ENCODE measurements at regions not wholly inside any gene's neighbourhood (a gene's known extent, or its start where the extent isn't known, plus 50 kb on each side); places are given as distances from the start of the nearest gene placed in this dataset.

- intact Hi-C loops (cut with DNase I) = no loop called here
- no peak for DNase-seq (ENCODE audit: low spot score)
- peak; percentile 67 for ATAC-seq
These were observed 102.8 kb upstream of the CYP1B1 start for GRCh38 chr2:38178556-38179419.

DNA sequence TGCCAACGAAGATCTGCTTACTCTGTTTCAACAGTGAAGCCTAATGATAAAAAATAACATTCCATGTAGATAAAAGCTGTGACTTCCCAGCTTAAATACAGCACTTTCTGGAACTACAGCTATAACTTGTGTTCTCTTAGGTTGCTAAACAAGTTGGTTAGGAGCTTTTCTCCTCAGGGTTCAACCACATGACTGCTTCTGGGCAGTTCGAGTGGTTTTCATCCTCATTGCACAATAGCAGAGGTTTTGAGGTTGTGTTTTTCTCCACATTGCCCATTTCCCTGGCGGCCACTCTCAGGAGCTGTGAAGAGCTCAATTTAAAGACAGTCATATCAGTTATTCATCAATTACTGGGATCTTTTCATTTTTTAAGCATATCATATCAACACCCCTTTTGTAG lies 102.2 kb upstream of the CYP1B1 start:
- DNase-seq (ENCODE audit: low spot score) (peak; percentile 68), ATAC-seq (peak; percentile 83)
- intact Hi-C loops (cut with DNase I) = no loop called here

DNA sequence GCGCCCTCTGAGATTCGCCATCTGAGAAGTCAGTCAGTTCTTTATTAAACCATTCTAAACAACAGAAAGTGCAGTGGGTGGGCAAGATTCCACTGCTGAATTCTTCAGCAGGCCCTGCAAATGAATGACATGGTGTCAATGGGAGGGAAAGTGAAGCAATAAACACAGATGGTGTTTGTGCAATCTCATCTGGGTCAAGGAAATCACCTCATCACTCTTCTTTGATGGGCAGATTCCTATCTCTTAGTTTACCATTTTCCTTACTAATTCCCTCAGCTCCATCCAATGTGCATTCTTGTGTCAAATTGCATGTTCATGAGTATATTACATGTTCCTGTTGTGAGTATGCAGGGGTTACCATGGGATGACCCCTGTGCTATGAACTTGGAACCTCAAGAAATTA lies 100.7 kb upstream of the CYP1B1 start:
- peak; percentile 32 for ATAC-seq
- DNase-seq (ENCODE audit: low spot score) = no peak
- intact Hi-C loops (cut with DNase I) = no loop called here

GRCh38 chr2:38174646-38175423 lies 98.9 kb upstream of the CYP1B1 start:
- intact Hi-C loops (cut with DNase I) = no loop called here
- peak; percentile 69 for ATAC-seq
- no peak for DNase-seq (ENCODE audit: low spot score)

GRCh38 chr2:38174131-38174530 lies 98.2 kb upstream of the CYP1B1 start:
- intact Hi-C loops (cut with DNase I) = no loop called here
- no peak for ATAC-seq
- DNase-seq (ENCODE audit: low spot score) = no peak

DNA sequence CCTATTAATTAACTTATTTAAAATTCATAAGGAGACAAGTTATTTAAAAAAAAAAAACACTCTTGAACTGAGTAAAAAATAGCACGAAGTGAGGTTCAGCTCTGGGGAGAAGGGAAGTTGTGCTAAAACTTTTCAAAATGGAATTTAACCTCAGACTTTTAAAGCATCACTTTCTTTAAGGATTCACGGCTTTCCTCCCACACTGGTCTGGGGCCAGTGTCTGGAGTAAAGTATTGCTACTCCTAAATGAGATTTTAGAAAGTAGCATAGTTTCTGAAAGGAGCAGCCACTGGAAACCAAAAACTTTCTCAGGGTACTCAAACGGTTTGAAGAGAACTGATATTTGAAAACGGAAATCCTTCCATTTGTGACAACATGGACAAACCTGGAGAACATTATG lies 97.7 kb upstream of the CYP1B1 start:
- intact Hi-C loops (cut with DNase I) = no loop called here
- ATAC-seq (no peak), DNase-seq (ENCODE audit: low spot score) (no peak)

- ATAC-seq = no peak
- intact Hi-C loops (cut with DNase I) = no loop called here
- DNase-seq (ENCODE audit: low spot score) = no peak
These were observed 95.4 kb upstream of the CYP1B1 start for GRCh38 chr2:38171208-38171855.

- DNase-seq (ENCODE audit: low spot score) = no peak
- intact Hi-C loops (cut with DNase I) = no loop called here
- no peak for ATAC-seq
These were observed 94.8 kb upstream of the CYP1B1 start for GRCh38 chr2:38170733-38171132.

GRCh38 chr2:38170067-38170466 lies 94.1 kb upstream of the CYP1B1 start:
- ATAC-seq = peak; percentile 17
- DNase-seq (ENCODE audit: low spot score) = no peak
- intact Hi-C loops (cut with DNase I) = no loop called here

DNA sequence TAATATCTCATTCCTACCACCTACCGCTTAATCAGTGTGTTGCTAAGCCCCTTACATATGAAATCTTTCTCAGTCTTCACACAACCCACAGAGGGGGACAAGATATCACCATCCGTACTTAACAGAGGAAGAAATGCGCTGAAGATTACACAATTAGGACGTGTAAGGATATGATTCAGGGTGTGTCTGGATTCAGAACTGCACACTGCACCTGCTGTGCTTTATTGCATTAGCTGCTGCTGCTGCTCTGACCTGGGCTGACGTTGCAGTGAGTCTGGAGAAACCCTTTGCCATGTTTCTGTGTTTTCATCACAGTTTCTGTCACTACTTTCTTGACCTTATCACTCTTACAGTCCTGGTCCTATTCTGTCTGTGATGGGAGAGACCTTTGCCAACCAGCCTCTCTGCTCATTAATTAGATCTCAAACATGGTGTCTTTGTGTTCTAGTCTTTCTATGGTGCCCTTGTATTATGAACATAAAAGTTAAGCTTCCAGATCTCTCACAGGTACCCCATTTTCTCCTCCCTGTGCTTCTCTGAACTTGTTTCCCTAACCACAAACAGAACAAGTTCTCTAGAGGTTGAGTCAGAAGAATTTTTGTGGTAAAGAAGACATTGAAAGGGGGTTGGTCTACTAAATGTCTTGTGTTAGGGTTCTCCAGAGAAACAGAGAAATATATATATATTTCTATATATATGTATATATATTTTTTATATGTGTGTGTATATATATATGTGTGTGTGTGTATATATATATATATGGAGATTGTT lies 92.9 kb upstream of the CYP1B1 start:
- DNase-seq (ENCODE audit: low spot score) (no peak), ATAC-seq (peak; percentile 30)
- intact Hi-C loops (cut with DNase I) = no loop called here

DNA sequence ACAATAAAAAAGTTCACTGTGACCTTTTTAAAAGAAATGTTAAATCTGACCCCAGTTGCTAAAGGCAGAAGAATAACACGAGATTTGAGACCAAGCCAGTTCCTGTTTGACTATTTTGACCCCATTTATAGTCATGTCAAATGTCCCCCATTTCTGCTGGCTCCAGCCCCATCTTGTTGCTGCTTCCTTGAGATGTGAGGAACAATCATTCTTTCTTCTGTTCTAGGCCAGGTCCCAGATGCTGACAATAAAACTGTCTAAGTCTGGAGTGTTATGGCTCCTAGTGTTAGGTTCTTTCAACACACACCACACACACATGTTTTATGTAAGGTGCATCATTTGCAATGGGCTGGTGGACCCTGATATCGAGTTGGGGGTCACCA lies 92.0 kb upstream of the CYP1B1 start:
- intact Hi-C loops (cut with DNase I) = no loop called here
- peak; percentile 71 for ATAC-seq
- DNase-seq (ENCODE audit: low spot score) = no peak

DNA sequence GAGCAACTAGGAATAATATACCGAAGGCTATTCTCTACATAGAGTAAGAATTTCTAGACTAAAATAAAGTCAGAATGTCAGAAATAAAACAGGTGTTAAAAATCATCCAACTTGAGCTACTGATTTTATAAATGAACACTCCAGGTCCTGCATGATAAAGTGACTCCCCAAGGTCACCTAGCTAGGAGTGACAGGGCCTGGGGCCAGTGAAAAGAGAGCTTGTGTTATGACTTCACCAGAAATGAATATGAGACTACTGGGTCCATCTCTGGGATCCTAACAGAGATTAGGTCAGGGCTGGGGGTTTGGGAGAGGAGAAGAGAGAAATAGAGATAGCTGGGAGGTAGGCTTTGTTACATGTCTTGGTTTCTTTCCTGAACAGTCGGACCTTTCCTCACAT lies 89.7 kb upstream of the CYP1B1 start:
- ATAC-seq = no peak
- intact Hi-C loops (cut with DNase I) = no loop called here
- no peak for DNase-seq (ENCODE audit: low spot score)

DNA sequence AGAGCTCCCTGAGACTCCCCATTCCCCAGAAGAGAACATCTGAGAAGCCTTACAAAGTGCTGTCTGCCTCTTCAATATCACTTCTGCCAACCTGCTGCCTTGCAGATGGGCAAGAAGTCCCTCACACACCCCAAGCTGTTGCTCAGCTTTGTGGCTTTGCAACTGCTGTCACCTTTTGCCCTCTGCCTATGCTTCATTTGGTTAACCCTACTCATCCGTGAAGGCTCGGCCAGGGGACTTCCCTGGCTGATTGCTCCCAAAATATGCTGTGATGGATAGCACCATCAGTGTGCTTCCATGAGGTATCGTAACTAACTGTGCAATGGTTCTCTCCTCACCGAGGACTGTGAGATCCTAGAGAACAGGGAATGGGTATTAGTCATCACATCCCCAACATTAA lies 88.9 kb upstream of the CYP1B1 start:
- no peak for ATAC-seq
- intact Hi-C loops (cut with DNase I) = no loop called here
- DNase-seq (ENCODE audit: low spot score) = no peak

DNA sequence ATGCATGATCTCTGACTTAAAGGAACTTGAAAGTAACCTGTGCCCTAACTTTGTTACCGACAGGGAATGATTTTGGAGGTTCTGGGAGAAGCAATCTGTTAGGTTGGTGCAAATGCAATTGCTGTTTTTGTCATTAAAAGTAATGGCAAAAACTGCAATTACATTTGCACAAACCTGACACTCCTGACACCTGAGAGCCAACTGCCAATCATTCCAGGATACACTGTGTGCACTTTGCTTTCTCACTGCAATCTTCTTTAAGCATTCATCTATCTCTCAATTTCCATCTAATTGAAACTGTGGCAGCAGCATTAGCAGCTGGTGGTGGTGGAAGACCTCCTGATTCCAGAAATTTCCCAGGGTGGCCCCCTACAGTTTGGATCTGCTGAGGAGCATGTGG lies 87.6 kb upstream of the CYP1B1 start:
- DNase-seq (ENCODE audit: low spot score) = no peak
- no peak for ATAC-seq
- intact Hi-C loops (cut with DNase I) = no loop called here

GRCh38 chr2:38163006-38163405 lies 87.1 kb upstream of the CYP1B1 start:
- DNase-seq (ENCODE audit: low spot score) (no peak), ATAC-seq (no peak)
- intact Hi-C loops (cut with DNase I) = no loop called here

DNA sequence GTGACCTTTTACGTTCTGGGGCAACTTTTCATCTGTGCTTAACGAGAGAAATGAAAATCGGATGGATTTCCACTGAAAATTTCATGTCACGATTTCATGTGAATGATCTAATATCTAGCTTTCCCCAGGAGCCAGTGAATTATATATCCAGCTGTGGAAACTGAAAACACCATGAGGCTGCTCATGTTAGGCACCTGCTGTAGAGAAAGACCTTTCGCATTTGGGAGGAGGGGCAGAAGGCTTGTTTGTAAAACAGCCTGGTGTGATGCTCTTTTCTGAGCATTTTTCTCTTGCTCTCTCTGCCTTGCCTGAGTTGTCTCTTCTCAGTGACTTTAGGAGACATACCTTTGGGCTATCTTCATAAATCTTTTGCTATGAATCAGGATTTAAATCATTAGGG lies 84.6 kb upstream of the CYP1B1 start:
- DNase-seq (ENCODE audit: low spot score) (no peak), ATAC-seq (peak; percentile 51)
- intact Hi-C loops (cut with DNase I) = no loop called here

DNA sequence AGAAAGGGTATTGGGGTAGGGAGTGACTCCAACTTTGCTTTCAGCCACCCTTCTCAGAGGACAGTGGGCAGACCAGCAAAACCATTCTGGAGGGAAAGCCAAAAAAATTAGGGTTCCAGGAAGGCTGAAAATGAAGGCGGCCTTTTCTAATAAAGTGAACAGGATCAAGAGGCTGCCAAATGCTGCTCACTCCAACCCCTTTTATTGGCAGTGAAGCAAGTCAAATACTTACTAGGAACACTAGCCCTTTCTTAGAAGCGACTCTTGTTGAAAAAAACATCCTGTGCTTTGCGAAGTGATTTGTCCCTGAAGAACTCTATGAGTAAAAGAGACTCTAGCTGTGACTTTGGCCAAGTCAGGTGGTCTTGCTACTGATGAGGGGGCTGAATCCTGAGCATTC lies 83.6 kb upstream of the CYP1B1 start:
- ATAC-seq (peak; percentile 92), DNase-seq (ENCODE audit: low spot score) (no peak)
- intact Hi-C loops (cut with DNase I) = no loop called here

DNA sequence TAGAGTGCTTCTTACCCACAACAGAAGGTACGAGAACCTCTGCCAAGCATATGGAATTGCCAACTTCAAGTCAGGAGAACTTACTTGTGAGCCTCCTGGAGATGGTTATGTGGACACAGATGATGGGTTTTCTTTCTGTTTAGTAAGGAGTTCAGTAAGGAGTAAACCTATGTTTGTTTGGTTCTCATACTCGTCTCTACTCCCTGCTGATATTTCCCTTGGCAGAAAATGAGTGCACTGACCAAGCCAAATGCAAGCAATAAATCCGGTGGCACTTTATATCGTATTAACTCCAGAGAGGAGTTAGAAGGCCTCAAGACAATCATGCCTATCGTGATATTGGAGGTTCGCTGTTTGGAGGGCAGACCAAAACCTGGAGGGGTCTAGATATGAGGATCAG lies 83.2 kb upstream of the CYP1B1 start:
- intact Hi-C loops (cut with DNase I) = no loop called here
- DNase-seq (ENCODE audit: low spot score) (no peak), ATAC-seq (peak; percentile 33)

GRCh38 chr2:38158378-38159118 lies 82.6 kb upstream of the CYP1B1 start:
- intact Hi-C loops (cut with DNase I) = no loop called here
- DNase-seq (ENCODE audit: low spot score) (no peak), ATAC-seq (peak; percentile 49)
